ENCODE measurements at regions not wholly inside any gene's neighbourhood (a gene's known extent, or its start where the extent isn't known, plus 50 kb on each side); places are given as distances from the start of the nearest gene placed in this dataset.

DNA sequence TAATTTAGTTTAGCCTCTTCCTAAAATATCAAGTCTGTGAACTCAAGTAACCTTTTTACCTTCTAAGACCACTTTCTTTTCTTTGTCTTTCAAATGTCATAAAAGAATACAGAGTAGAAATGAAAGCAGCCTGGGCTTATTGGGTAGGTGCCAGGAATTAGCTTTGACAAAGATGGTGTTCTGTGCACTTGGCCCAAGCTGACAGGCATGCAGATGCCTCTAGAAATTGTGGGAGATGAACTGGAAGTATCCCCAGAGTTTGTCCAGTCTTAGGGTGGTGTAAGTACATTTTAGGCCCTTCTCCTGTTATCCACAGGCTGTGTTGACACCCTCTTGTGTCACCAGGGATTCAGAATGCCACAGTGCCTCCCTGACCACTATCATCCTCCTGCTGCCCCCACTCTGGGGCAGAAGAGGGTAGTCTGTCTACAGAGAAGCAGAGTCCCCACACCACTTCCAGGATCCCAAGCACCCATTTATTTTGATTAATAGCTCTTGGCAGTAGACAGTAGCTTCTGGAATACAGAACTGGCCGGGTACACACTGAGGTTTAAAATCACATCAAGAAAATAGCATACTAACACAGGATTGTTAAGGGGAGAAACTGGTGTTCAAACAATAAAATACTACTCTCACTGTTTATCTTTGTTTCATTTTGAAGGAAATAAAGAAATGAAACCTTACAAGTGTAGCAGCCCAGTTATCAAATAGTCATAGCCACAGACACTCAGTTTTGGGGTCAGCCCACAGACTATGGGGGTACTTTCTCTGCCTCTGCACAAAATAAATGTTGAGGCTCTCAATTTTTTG, 343.2 kb downstream of the KCNRG start:
- H3K4me3 ChIP-seq (ENCODE audit: low read depth, low read length), result no peak overlapping the region
- TF ChIP-seq MYC (IDR thresholded peaks at IDR 0.05; ENCODE audit: low read depth, low read length) (no peak), POLR2A (IDR thresholded peaks at IDR 0.05; ENCODE audit: extremely low read depth, insufficient read length) (no peak)
- TF ChIP-seq, protein P1, sequence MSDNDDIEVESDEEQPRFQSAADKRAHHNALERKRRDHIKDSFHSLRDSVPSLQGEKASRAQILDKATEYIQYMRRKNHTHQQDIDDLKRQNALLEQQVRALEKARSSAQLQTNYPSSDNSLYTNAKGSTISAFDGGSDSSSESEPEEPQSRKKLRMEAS (IDR thresholded peaks at IDR 0.05; ENCODE audit: low read depth, low read length), result no peak
- TF ChIP-seq, protein P2, sequence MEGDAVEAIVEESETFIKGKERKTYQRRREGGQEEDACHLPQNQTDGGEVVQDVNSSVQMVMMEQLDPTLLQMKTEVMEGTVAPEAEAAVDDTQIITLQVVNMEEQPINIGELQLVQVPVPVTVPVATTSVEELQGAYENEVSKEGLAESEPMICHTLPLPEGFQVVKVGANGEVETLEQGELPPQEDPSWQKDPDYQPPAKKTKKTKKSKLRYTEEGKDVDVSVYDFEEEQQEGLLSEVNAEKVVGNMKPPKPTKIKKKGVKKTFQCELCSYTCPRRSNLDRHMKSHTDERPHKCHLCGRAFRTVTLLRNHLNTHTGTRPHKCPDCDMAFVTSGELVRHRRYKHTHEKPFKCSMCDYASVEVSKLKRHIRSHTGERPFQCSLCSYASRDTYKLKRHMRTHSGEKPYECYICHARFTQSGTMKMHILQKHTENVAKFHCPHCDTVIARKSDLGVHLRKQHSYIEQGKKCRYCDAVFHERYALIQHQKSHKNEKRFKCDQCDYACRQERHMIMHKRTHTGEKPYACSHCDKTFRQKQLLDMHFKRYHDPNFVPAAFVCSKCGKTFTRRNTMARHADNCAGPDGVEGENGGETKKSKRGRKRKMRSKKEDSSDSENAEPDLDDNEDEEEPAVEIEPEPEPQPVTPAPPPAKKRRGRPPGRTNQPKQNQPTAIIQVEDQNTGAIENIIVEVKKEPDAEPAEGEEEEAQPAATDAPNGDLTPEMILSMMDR (IDR thresholded peaks at IDR 0.05; ENCODE audit: low read depth, low read length), result no peak
- no peak for DNase-seq (ENCODE audit: low read depth)

DNA sequence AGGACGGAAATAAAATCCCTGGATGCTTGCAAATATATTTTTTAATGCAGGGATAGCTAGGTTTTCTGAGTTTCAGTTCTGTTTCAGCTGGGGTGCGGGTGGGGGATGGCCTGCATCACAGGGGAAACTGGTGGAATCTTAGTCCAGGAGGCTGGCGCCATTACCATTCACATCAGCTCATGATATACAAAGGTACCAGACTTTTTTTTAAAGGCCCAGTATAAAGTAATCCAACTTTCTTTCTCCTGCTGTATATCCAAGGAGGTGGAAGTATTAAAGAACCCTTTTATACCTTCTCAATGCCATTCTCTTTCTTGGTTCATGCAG, 343.8 kb downstream of the KCNRG start:
- no peak for DNase-seq (ENCODE audit: low read depth)
- TF ChIP-seq POLR2A (IDR thresholded peaks at IDR 0.05; ENCODE audit: extremely low read depth, insufficient read length) (no peak), MYC (IDR thresholded peaks at IDR 0.05; ENCODE audit: low read depth, low read length) (no peak)
- TF ChIP-seq, protein P2 (IDR thresholded peaks at IDR 0.05; ENCODE audit: low read depth, low read length), result no peak
- TF ChIP-seq, protein P1 (IDR thresholded peaks at IDR 0.05; ENCODE audit: low read depth, low read length), result no peak
- no peak overlapping the region for H3K4me3 ChIP-seq (ENCODE audit: low read depth, low read length)

DNA sequence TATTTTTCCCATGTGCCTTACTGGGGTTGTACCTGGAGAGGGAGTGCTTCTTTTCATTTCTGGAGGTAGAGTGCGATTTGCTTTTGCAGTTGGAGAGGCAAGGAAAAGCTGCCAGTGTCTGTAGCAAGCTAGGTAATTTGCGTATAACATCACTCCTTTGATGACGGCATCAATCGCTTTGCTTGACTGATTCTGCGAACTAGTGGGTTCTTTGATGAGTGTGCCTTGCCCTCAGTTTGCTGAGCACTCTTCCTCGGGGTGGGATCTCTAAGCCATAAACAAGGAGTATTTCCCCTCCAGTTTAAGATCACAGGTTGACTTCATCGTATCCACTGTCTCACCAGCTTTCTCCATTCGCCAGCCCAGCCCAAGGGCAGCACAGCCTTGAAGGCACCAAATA, 344.5 kb downstream of the KCNRG start:
- DNase-seq (ENCODE audit: low read depth), result no peak
- TF ChIP-seq, protein P2 (IDR thresholded peaks at IDR 0.05; ENCODE audit: low read depth, low read length), result no peak
- TF ChIP-seq, protein P1 (IDR thresholded peaks at IDR 0.05; ENCODE audit: low read depth, low read length), result no peak
- TF ChIP-seq MYC (IDR thresholded peaks at IDR 0.05; ENCODE audit: low read depth, low read length) (no peak), POLR2A (IDR thresholded peaks at IDR 0.05; ENCODE audit: extremely low read depth, insufficient read length) (no peak)
- H3K4me3 ChIP-seq (ENCODE audit: low read depth, low read length), result no peak overlapping the region

DNA sequence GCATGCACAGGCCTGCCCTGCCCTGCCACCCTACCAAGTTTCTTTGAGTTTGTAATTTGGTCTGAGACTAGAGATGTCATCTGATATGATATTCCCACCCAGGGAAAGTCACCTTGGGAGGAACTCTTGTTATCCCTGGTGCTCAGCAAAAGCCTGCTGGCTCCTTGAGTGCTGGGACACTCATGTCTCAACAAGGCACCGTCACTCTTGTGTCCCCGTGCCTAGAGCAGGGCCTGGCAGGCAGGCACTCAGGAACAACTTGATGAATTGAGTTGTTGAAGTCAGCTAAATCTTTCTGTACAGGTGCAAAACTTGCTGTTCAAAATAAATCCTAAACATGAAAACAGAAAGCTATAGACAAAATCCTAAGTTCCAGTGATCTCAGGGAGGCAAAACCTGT, 345.4 kb downstream of the KCNRG start:
- DNase-seq (ENCODE audit: low read depth), result no peak
- no peak overlapping the region for H3K4me3 ChIP-seq (ENCODE audit: low read depth, low read length)
- TF ChIP-seq, protein P2 (IDR thresholded peaks at IDR 0.05; ENCODE audit: low read depth, low read length), result no peak
- TF ChIP-seq POLR2A (IDR thresholded peaks at IDR 0.05; ENCODE audit: extremely low read depth, insufficient read length) (no peak), MYC (IDR thresholded peaks at IDR 0.05; ENCODE audit: low read depth, low read length) (no peak)
- TF ChIP-seq, protein P1 (IDR thresholded peaks at IDR 0.05; ENCODE audit: low read depth, low read length), result no peak

DNA sequence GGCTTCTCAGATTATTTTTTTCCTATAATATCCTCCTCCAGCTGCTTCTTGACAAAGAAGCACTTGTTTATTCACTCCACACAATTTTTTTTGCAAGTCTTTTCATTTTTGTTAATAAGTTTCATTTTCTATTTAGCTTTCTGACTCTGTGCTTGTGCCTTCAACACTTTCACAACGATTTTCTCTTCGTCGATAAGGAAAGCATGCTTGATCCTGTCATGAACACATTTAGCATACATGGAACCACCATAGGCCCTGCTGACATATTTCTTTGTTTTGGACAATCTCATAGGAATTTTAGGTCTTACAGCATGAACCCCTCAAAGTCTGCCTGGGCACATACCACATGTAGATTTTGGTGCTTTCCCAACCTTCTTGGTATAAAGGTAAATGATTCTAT, 346.0 kb downstream of the KCNRG start:
- DNase-seq (ENCODE audit: low read depth), result no peak
- TF ChIP-seq MYC (IDR thresholded peaks at IDR 0.05; ENCODE audit: low read depth, low read length), result no peak
- TF ChIP-seq, protein P1 (IDR thresholded peaks at IDR 0.05; ENCODE audit: low read depth, low read length), result no peak
- TF ChIP-seq POLR2A (IDR thresholded peaks at IDR 0.05; ENCODE audit: extremely low read depth, insufficient read length), result no peak
- TF ChIP-seq, protein P2 (IDR thresholded peaks at IDR 0.05; ENCODE audit: low read depth, low read length), result no peak
- H3K4me3 ChIP-seq (ENCODE audit: low read depth, low read length), result no peak overlapping the region
